ENCODE measurements at regions not wholly inside any gene's neighbourhood (a gene's known extent, or its start where the extent isn't known, plus 50 kb on each side); places are given as distances from the start of the nearest gene placed in this dataset.

DNA sequence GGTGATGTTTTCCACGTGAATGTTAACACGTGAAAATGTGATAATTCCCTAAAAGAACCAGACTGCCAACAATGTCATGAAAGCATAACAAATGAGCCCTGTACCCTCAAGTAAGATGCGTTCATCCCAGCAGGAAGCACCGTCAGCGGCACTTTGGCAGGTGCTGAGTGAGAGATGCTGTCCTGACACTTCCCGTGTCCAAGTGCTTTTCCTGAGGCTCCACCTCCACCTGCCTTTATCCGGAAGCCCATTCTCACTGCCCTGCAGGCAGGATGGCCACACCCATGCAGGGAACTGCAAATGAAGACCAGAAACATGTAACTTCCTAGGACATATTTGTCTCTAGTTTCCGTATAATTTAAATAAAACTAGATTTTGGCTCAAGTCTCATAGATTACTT, 238.0 kb upstream of the IRX2 start:
- H3K4me3 ChIP-seq (ENCODE audit: low read length, poor library complexity, severe bottlenecking), result no peak overlapping the region
- no peaks in the 10 kb centered on the region for H3K4me1 ChIP-seq (ENCODE audit: insufficient read depth, low read length, poor library complexity, severe bottlenecking)
- H4K20me1 ChIP-seq (ENCODE audit: insufficient read depth, low read length, poor library complexity, severe bottlenecking), result no peaks in the 10 kb centered on the region
- no peaks in the 10 kb centered on the region for H3K9me2 ChIP-seq (replicated peaks; ENCODE audit: low read depth, low read length)
- no peaks in the 10 kb centered on the region for H3K27me3 ChIP-seq (ENCODE audit: insufficient read depth, low read length, poor library complexity, severe bottlenecking)
- H3K9ac ChIP-seq (ENCODE audit: low read depth, low read length, poor library complexity, severe bottlenecking), result no peak overlapping the region
- TF ChIP-seq, protein P1, sequence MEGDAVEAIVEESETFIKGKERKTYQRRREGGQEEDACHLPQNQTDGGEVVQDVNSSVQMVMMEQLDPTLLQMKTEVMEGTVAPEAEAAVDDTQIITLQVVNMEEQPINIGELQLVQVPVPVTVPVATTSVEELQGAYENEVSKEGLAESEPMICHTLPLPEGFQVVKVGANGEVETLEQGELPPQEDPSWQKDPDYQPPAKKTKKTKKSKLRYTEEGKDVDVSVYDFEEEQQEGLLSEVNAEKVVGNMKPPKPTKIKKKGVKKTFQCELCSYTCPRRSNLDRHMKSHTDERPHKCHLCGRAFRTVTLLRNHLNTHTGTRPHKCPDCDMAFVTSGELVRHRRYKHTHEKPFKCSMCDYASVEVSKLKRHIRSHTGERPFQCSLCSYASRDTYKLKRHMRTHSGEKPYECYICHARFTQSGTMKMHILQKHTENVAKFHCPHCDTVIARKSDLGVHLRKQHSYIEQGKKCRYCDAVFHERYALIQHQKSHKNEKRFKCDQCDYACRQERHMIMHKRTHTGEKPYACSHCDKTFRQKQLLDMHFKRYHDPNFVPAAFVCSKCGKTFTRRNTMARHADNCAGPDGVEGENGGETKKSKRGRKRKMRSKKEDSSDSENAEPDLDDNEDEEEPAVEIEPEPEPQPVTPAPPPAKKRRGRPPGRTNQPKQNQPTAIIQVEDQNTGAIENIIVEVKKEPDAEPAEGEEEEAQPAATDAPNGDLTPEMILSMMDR (conservative IDR thresholded peaks at IDR 0.05; ENCODE audit: low read length), result no peak
- H2AFZ ChIP-seq (ENCODE audit: low read length), result no peak overlapping the region
- no peaks in the 10 kb centered on the region for H3K79me2 ChIP-seq (ENCODE audit: insufficient read depth, low read length)
- H3K9me3 ChIP-seq (ENCODE audit: insufficient read depth, low read depth, low read length), result 0 out of 2 replicates have a peak, but pooled peaks cover 5% of the 10 kb centered on the region
- no peaks in the 10 kb centered on the region for H3F3A ChIP-seq (ENCODE audit: low read depth)
- no peaks in the 10 kb centered on the region for H3K36me3 ChIP-seq (ENCODE audit: insufficient read depth, low read length)
- no peak overlapping the region for H3K4me2 ChIP-seq (ENCODE audit: low read depth, low read length, poor library complexity, severe bottlenecking)

DNA sequence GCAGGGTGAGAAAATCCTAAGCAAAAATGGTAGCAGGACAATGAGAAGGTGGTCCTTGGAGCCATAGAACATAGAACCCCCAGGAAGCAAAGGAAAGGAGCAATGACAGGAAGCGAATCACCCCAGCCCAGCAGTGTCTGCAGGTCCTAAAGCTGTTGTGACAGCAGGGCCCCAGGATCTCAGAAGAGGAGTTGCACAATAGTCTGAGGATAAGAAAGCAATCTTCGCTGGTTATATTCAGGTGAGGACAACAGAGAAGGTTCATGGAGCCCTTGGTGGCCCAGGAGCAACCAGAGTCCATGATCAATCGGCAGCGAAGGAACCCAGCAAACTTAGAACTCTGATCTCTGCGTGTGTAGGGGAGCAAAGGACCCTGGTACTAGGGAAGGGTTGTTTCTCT, 234.8 kb upstream of the IRX2 start:
- H3K36me3 ChIP-seq (ENCODE audit: insufficient read depth, low read length), result no peaks in the 10 kb centered on the region
- H3K9ac ChIP-seq (ENCODE audit: low read depth, low read length, poor library complexity, severe bottlenecking), result no peak overlapping the region
- H3K4me2 ChIP-seq (ENCODE audit: low read depth, low read length, poor library complexity, severe bottlenecking), result no peak overlapping the region
- H3K4me1 ChIP-seq (ENCODE audit: insufficient read depth, low read length, poor library complexity, severe bottlenecking), result no peaks in the 10 kb centered on the region
- no peak overlapping the region for H3K4me3 ChIP-seq (ENCODE audit: low read length, poor library complexity, severe bottlenecking)
- H3K9me3 ChIP-seq (ENCODE audit: insufficient read depth, low read depth, low read length), result 0 out of 2 replicates have a peak, but pooled peaks cover 5% of the 10 kb centered on the region
- no peaks in the 10 kb centered on the region for H3K9me2 ChIP-seq (replicated peaks; ENCODE audit: low read depth, low read length)
- no peaks in the 10 kb centered on the region for H3K27me3 ChIP-seq (ENCODE audit: insufficient read depth, low read length, poor library complexity, severe bottlenecking)
- H3F3A ChIP-seq (ENCODE audit: low read depth), result no peaks in the 10 kb centered on the region
- H3K79me2 ChIP-seq (ENCODE audit: insufficient read depth, low read length), result no peaks in the 10 kb centered on the region
- TF ChIP-seq, protein P1 (conservative IDR thresholded peaks at IDR 0.05; ENCODE audit: low read length), result no peak
- no peak for TF ChIP-seq EZH2phosphoT487 (IDR thresholded peaks at IDR 0.05; ENCODE audit: borderline replicate concordance)
- no peaks in the 10 kb centered on the region for H4K20me1 ChIP-seq (ENCODE audit: insufficient read depth, low read length, poor library complexity, severe bottlenecking)
- H2AFZ ChIP-seq (ENCODE audit: low read length), result no peak overlapping the region

GRCh38 chr5:2985718-2986117, 234.2 kb upstream of the IRX2 start:
- no peak overlapping the region for H3K9ac ChIP-seq (ENCODE audit: low read depth, low read length, poor library complexity, severe bottlenecking)
- no peaks in the 10 kb centered on the region for H3K9me2 ChIP-seq (replicated peaks; ENCODE audit: low read depth, low read length)
- H3K36me3 ChIP-seq (ENCODE audit: insufficient read depth, low read length), result no peaks in the 10 kb centered on the region
- peaks cover 4% of the 10 kb centered on the region; the same call in 1 of the 2 replicates for H3K9me3 ChIP-seq (ENCODE audit: insufficient read depth, low read depth, low read length)
- no peaks in the 10 kb centered on the region for H4K20me1 ChIP-seq (ENCODE audit: insufficient read depth, low read length, poor library complexity, severe bottlenecking)
- no peak overlapping the region for H2AFZ ChIP-seq (ENCODE audit: low read length)
- TF ChIP-seq EZH2phosphoT487 (IDR thresholded peaks at IDR 0.05; ENCODE audit: borderline replicate concordance), result no peak
- TF ChIP-seq, protein P1 (conservative IDR thresholded peaks at IDR 0.05; ENCODE audit: low read length), result no peak
- H3K4me1 ChIP-seq (ENCODE audit: insufficient read depth, low read length, poor library complexity, severe bottlenecking), result no peaks in the 10 kb centered on the region
- H3K27me3 ChIP-seq (ENCODE audit: insufficient read depth, low read length, poor library complexity, severe bottlenecking), result no peaks in the 10 kb centered on the region
- no peaks in the 10 kb centered on the region for H3F3A ChIP-seq (ENCODE audit: low read depth)
- H3K4me2 ChIP-seq (ENCODE audit: low read depth, low read length, poor library complexity, severe bottlenecking), result no peak overlapping the region
- H3K4me3 ChIP-seq (ENCODE audit: low read length, poor library complexity, severe bottlenecking), result no peak overlapping the region
- H3K79me2 ChIP-seq (ENCODE audit: insufficient read depth, low read length), result no peaks in the 10 kb centered on the region

Measured in Loucy (cell line).